ENCODE measurements at regions not wholly inside any gene's neighbourhood (a gene's known extent, or its start where the extent isn't known, plus 50 kb on each side); places are given as distances from the start of the nearest gene placed in this dataset.

DNA sequence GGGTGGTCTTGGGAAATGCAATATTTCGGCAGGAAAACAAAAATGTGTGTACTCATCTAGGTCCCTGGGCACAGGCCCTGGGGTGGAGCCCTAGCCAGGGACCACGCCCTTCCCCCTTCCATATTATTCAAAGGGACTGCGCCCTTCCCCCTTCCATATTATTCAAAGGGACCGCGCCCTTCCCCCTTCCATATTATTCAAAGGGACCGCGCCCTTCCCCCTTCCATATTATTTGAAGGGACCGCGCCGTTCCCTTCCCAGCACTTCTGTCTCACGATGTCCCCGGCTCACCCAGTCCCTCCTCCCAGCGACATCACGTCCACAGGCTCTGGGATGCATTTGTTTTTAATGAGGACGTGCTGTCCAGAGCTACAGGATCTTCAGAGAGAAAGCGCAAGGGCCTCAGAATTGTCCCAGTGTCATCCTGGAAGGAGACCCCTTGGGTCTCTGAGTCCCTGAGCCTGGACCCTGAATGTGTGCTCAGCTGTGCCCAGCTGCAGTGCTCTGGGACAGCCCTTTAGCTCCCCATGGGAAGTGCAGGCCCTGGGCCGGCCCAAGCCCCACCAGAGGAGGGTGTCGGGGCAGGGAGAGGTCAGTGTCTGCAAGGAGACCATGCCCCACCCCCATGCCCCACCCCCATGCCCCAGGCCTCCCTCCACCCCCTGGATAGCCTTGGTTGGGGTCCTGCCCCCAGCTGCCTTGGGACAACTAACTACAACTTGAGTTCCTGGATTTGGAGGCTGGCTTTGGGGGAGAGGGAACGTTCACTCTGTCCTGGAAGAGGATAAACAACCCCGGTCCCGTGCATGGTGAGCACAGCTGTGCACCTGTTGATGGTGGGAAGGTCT is 810.0 kb downstream of the BRD1 start:
- no peak overlapping the region for H3K4me3 ChIP-seq (ENCODE audit: low read depth, low read length)
- TF ChIP-seq, protein P1, sequence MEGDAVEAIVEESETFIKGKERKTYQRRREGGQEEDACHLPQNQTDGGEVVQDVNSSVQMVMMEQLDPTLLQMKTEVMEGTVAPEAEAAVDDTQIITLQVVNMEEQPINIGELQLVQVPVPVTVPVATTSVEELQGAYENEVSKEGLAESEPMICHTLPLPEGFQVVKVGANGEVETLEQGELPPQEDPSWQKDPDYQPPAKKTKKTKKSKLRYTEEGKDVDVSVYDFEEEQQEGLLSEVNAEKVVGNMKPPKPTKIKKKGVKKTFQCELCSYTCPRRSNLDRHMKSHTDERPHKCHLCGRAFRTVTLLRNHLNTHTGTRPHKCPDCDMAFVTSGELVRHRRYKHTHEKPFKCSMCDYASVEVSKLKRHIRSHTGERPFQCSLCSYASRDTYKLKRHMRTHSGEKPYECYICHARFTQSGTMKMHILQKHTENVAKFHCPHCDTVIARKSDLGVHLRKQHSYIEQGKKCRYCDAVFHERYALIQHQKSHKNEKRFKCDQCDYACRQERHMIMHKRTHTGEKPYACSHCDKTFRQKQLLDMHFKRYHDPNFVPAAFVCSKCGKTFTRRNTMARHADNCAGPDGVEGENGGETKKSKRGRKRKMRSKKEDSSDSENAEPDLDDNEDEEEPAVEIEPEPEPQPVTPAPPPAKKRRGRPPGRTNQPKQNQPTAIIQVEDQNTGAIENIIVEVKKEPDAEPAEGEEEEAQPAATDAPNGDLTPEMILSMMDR (IDR thresholded peaks at IDR 0.05; ENCODE audit: low read depth, low read length, missing control alignments) = no peak
- no peak for DNase-seq (ENCODE audit: low read depth)

DNA sequence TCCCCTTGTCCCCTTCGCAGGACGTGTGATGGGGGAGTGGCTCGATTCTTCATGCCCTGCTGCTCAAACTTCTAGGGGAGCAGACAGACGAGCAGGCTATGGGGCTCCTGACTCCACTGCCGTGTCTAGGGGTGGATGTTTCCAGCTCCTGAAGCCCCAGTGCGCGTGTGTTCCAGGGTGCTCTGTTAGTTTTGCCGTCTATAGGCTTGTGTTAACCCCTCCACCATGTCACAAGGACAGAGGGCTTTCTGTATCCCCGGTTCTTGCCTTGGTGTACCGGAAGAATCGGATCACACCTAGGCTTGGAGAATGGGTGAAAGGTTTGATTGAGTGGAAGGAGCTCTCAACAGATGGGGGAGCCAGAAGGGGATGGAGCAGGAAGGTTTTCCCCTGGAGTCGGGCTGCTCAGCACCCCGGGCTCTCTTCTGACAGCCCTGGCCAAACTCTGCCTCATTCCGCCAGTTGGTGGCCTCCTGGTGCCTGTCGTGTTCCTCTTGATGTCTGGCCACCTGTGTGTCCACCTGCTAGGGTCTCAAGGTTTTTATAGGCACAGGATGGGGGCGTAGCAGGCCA is 810.7 kb downstream of the BRD1 start:
- DNase-seq (ENCODE audit: low read depth) = no peak
- H3K4me3 ChIP-seq (ENCODE audit: low read depth, low read length) = no peak overlapping the region
- TF ChIP-seq, protein P1 (IDR thresholded peaks at IDR 0.05; ENCODE audit: low read depth, low read length, missing control alignments) = no peak

DNA sequence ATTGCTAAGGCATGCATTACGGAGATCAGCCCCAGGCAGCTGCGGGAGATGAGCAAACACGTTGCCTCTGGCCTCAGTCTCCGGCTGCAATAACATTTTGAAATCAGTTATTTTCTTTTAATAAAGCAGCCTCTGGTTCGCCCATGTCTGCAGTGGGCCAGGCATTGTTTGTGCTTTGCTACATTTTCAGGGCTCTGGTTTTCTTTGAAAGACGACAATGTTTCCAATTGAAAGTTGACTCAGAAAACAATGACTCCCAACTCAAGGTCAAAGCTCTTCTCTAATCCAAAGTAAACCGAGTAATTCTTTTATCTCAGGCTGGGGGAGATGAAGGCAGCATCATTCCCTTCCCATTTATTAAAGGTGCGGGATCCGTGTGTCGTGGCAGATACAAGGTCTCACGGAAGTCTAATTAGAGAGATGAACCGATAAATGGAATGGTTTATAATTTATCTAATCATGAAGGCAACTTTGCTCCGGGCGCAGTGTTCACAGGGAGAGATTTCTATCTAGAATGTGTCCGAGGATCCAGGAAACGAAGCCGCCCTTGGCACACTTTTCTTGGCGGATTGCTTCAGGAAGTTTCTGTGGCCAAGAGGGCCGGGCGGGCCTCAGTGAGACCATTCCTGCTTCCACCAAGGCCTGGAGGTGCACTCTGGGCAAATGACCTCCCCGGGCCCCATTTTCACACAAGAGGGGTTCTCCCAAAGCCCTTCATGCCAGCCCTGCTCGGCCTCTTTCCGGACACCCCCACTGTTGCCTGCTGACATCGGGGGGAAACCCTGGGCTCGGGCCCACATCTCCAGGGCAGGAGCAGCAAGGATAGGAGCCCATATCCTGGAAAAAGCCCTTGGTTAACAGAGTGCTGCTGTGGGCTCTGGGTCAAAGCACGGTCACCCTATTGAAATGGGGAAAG is 811.4 kb downstream of the BRD1 start:
- TF ChIP-seq, protein P1 (IDR thresholded peaks at IDR 0.05; ENCODE audit: low read depth, low read length, missing control alignments) = no peak
- DNase-seq (ENCODE audit: low read depth) = no peak
- H3K4me3 ChIP-seq (ENCODE audit: low read depth, low read length) = no peak overlapping the region

DNA sequence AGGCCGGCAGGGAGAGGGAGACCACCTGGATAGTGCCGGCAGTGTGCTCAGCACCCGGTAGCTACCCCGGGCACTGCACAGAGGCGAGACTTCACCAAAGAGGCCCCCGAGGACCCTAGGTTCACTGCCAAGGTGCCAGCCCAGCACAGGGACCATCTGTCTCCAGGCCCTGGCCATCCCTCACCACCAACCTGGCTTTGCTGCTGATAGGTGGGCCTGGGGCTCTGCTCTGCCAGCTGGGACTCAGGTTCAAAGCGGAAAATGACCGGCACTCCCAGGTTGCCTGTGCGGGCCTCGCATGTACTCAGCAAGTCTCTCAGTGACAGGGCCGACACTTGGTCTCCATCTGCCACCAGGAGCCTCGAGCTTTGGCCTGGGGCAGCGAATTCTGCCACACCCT is 812.2 kb downstream of the BRD1 start:
- no peak for DNase-seq (ENCODE audit: low read depth)
- TF ChIP-seq, protein P1 (IDR thresholded peaks at IDR 0.05; ENCODE audit: low read depth, low read length, missing control alignments) = no peak

DNA sequence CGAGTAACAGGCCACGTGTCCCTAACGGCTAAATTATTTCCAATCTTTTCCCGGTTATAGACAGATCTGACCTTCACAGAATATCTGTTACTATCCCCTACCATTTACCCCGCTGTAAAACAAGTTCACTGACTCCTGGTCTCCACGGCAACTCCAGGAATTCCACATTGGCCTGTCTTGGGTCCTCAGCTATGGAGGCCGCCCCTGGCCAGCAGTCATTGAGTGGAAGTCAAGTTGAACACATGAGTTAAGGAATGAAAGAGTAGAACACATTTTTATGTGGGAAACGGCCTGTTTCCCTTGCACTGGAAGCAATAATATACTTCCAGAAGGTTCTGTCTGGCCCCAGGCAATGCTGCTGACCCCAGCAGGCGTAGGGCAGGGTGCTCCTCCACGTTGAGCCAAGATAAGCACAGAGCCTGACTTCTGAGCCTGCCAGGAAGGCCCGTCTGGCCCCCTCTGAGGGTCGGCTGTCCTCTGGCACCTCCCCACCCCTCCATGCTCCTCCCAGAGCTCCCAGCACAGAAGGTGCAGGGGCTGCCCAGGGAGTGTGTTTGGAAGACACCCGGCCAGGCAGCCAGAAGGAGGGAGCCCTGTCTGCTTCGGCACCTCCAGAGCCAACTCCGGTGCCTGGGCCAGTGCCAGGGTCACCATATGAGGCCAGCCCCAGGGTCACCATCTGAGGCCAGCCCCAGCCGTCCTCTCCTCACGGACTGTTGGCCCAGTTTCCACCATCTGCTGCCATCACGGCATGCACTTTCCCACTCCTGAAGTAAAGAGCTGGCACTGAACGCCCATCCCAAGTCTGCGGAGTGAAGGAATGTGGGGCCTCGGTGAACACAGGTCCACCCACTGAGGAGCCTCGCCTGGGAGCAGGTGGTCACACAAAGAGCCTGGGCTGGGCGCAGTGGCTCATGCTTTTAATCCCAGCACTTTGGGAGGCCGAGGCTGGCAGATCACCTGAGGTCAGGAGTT is 813.2 kb downstream of the BRD1 start:
- TF ChIP-seq, protein P1 (IDR thresholded peaks at IDR 0.05; ENCODE audit: low read depth, low read length, missing control alignments) = no peak
- H3K4me3 ChIP-seq (ENCODE audit: low read depth, low read length) = no peak overlapping the region
- DNase-seq (ENCODE audit: low read depth) = no peak

More for the DNA sequence above, 812.2 kb downstream of the BRD1 start:
- no peak overlapping the region for H3K4me3 ChIP-seq (ENCODE audit: low read depth, low read length)

DNA sequence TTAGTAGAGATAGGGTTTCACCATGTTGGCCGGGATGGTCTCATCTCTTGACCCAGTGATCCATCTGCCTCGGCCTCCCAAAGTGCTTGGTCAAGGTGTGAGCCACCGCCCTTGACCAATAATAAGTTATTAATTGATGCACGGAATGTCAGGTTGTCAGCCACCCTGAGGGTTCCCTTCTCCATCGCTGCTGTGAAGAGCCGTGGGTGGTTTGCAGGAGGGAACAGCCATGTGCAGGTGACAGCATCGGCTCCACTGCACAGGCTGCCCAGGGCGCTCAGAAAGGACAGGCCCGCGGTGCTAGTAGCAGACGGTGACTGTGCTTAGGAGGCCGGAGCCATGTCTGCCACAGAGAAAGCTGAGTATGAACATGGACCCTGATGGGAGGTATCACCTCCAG is 814.0 kb downstream of the BRD1 start:
- DNase-seq (ENCODE audit: low read depth) = no peak
- no peak overlapping the region for H3K4me3 ChIP-seq (ENCODE audit: low read depth, low read length)
- TF ChIP-seq, protein P1 (IDR thresholded peaks at IDR 0.05; ENCODE audit: low read depth, low read length, missing control alignments) = no peak
